Coronary artery (tissue), 2 donors: ENCODE measurements at regions not wholly inside any gene's neighbourhood (a gene's known extent, or its start where the extent isn't known, plus 50 kb on each side); places are given as distances from the start of the nearest gene placed in this dataset.
"Not testable (repeated sequence)": the region's sequence is repeated elsewhere in the genome, so short reads cannot be mapped to it uniquely, and the experiment has no call there.

Source experiments
- DNase-seq: peaks from one replicate; pipeline ENCODE4 v3.0.0-alpha.2; 2017; ENCODE audit warnings: low spot score
- H3K27ac ChIP-seq, 2 donors: fragments of 200-600 bp; sonication (generic); one replicate each; pipeline ENCODE4 v1.5.1; 2016 to 2019
- H3K4me3 ChIP-seq: fragments of 200-600 bp; sonication (generic); 2 replicates; pipeline ENCODE4 v1.5.1; 2016; ENCODE audit warnings: mild to moderate bottlenecking, moderate library complexity
- TF ChIP-seq, protein P1 (sequence below): fragments of 200-600 bp; sonication (generic); IDR thresholded peaks from one replicate; pipeline ENCODE4 v1.5.1; 2019; ENCODE audit warnings: antibody characterized with exemption

DNA sequence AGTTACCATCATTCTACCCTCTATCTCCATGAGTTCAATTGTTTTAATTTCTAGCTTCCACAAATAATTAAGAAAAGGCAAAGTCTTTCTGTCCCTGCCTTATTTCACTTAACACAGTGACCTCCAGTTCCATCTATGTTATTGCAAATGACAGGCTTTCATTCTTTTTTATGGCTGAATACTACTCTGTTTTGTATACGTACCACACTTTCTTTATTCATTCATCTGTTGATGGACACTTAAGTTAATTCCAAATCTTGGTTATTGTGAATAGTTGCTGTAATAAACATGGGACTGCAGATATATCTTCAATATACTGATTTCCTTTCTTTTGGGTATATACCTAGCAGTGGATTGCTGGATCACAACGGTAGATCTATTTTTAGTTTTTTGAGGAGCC, 314.1 kb downstream of the SV2B start:
- no peak for DNase-seq
- H3K27ac ChIP-seq = no peak overlapping the region
- TF ChIP-seq, protein P1, sequence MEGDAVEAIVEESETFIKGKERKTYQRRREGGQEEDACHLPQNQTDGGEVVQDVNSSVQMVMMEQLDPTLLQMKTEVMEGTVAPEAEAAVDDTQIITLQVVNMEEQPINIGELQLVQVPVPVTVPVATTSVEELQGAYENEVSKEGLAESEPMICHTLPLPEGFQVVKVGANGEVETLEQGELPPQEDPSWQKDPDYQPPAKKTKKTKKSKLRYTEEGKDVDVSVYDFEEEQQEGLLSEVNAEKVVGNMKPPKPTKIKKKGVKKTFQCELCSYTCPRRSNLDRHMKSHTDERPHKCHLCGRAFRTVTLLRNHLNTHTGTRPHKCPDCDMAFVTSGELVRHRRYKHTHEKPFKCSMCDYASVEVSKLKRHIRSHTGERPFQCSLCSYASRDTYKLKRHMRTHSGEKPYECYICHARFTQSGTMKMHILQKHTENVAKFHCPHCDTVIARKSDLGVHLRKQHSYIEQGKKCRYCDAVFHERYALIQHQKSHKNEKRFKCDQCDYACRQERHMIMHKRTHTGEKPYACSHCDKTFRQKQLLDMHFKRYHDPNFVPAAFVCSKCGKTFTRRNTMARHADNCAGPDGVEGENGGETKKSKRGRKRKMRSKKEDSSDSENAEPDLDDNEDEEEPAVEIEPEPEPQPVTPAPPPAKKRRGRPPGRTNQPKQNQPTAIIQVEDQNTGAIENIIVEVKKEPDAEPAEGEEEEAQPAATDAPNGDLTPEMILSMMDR = no peak

DNA sequence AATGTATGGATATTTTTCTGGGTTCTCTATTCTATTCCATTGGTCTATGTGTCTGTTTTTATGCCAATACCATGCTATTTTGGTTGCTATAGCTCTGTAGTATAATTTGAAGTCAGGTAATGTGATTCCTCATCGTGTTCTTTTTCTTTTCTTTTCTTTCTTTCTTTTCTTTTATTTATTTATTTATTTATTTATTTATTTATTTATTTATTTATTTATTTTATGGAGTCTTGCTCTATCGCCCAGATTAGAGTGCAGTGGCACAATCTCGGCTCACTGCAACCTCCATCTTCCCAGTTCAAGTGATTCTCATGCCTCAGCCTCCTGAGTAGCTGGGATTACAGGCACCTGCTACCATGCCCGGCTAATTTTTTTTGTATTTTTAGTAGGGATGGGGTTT, 315.2 kb downstream of the SV2B start:
- H3K27ac ChIP-seq, DNase-seq, H3K4me3 ChIP-seq: not testable (repeated sequence)

More for the DNA sequence above, 314.1 kb downstream of the SV2B start:
- no peak overlapping the region for H3K4me3 ChIP-seq

DNA sequence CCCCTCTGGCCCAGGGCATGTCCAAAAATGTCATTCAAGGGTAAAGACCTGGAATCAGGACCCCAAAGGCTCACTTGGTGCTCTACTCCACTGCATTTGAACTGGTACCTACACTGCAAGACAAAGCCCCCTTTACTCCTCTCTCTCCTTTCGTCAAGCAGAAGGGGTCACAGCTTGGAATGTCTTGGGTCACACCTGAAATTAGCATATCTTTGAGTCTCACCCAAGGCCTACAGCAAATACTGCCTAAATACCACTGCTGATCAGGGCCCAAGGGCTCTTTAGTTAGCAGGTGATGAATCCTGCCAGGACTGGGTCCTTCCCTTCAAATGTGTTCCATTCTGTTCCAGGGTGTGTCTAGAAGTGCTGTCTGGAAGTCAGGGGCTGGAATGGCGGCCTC, 320.6 kb downstream of the SV2B start:
- DNase-seq = no peak
- Histone ChIP-seq H3K4me3 (no peak overlapping the region), H3K27ac (no peak overlapping the region)
- TF ChIP-seq, protein P1 = no peak

DNA sequence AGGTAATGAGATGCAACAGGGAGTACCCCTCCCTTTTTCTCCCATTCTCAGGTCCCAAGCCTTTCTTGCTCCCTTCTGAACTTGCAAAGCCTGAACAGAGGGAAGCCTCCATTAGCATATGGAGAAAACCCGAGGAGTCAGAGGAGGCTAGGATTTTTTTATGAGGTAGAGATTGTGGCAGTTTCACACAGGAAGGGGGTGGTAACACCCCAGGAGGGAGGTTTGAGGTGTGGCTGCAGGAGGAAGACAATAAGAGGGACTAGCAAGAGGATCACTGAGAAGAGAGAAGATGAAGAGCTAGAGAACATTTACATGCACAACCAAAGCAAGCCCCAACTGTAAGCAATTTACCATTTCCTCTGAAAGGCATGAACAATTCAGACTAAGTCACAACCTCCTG, 322.7 kb downstream of the SV2B start:
- TF ChIP-seq, protein P1 = no peak
- Histone ChIP-seq H3K27ac (no peak overlapping the region), H3K4me3 (no peak overlapping the region)
- DNase-seq = no peak

DNA sequence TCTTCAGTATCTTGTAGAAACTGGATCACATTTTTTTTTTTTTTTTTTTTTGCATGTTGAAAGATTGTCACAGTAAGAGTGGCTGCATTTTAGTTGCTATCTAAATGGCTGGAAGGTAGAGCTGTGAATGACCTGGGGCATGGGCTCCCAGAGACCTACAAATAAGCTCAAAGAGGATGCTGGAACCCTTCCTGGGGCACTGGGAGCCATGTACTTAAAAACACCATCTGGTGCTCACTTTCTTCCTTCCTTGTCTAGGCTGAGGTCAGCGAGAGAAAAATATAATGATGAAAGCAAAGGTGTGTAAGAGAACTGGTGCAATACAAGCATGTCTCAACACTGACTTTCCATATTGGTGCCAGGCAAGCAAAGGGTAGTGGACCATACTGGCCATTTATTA, 323.9 kb downstream of the SV2B start:
- TF ChIP-seq, protein P1 = no peak
- Histone ChIP-seq H3K4me3 (no peak overlapping the region), H3K27ac (no peak overlapping the region)
- no peak for DNase-seq

DNA sequence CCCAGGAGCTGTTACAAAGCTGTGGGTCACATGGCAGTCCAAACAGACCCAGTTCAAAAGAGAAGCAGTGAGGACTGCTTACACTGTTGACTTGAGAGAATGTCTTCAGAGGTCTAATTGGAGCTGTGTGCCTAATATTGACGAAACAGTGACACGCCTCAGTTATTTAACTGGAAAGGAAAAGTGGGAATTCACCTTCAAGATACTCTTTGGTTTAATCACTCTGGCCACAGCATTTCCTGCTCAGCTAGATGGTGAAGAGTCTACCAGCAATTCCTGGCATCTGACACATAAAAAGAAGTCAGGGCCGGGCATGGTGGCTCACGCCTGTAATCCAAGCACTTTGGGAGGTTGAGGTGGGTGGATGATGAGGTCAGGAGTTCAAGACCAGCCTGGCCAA, 326.4 kb downstream of the SV2B start:
- DNase-seq = no peak
- no peak overlapping the region for H3K4me3 ChIP-seq
- TF ChIP-seq, protein P1 = no peak
- H3K27ac ChIP-seq = no peak overlapping the region

DNA sequence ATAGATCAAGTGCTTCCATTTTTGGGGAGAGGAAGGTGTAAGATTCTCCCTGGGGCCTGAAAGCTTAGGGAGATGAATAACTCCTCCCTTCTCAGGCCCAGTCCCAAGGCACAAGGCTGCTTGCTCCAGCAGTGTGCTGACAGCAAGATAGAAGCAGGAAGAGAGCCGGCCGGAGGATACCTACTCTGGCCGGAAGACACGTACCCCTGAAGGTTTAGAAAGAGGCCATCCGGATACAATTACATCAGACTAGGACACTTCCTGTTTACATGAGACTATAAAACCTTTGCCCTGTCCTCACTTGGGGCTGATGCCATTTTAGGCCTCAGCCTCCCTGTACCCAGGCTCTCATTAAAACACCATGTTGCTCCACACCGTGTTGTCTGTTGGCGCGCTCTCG, 329.9 kb downstream of the SV2B start:
- no peak overlapping the region for H3K4me3 ChIP-seq
- no peak overlapping the region for H3K27ac ChIP-seq
- DNase-seq = no peak
- TF ChIP-seq, protein P1 = no peak
